Gastrocnemius medialis (tissue), 4 donors: ENCODE measurements at regions not wholly inside any gene's neighbourhood (a gene's known extent, or its start where the extent isn't known, plus 50 kb on each side); places are given as distances from the start of the nearest gene placed in this dataset.

Experiments
- ATAC-seq, 2 donors: fragments of 150-250 bp; one replicate each; pipeline ENCODE4 v1.9.1; 2016
- DNase-seq, 2 donors: peaks; one replicate each; pipeline ENCODE4 v3.0.0-alpha.2; 2019
- H3K27ac ChIP-seq, 4 donors: fragments of 200-600 bp; sonication (generic); 1 replicate in 1 of 4; 2 replicates in 3 of 4; pipeline ENCODE4 v1.5.1; 2016 to 2018; ENCODE audit warnings: mild to moderate bottlenecking in 2 of 4, moderate library complexity in 1 of 4
- H3K27me3 ChIP-seq, 3 donors: fragments of 200-600 bp; sonication (generic) in 2 of 3; 1 replicate in 1 of 3; 2 replicates in 2 of 3; pipeline versions ENCODE4 v1.5.1 to v1.6.0; 2016 to 2019; ENCODE audit warnings: mild to moderate bottlenecking in 1 of 3, moderate library complexity in 1 of 3
- H3K36me3 ChIP-seq, 2 donors: fragments of 200-600 bp; sonication (generic) in 1 of 2; one replicate each; pipeline ENCODE4 v1.5.1; 2017 to 2018
- H3K4me1 ChIP-seq, 2 donors: fragments of 200-600 bp; sonication (generic) in 1 of 2; one replicate each; pipeline ENCODE4 v1.5.1; 2016 to 2017; ENCODE audit warnings: mild to moderate bottlenecking in 2 of 2
- H3K4me3 ChIP-seq, 4 donors: fragments of 200-600 bp; sonication (generic) in 3 of 4; 1 replicate in 1 of 4; 2 replicates in 3 of 4; pipeline ENCODE4 v1.5.1; 2016 to 2019; ENCODE audit warnings: mild to moderate bottlenecking in 2 of 4
- H3K9me3 ChIP-seq, 3 donors: fragments of 200-600 bp; sonication (generic) in 2 of 3; 1 replicate in 1 of 3; 2 replicates in 2 of 3; pipeline ENCODE4 v1.5.1; 2016 to 2019
- POLR2A ChIP-seq, 2 donors: fragments of 450-650 bp; IDR thresholded peaks; one replicate each; pipeline ENCODE4 v1.6.1; 2017; ENCODE audit warnings: antibody characterized with exemption in 2 of 2, mild to moderate bottlenecking in 2 of 2, moderate library complexity in 2 of 2
- in situ Hi-C, 4 donors: fragments of 200-750 bp; cut with MboI; loops; one replicate each; pipeline versions ENCODE4 v1.15.0 to v1.8.0; 2017; ENCODE audit warnings: low sequenced_read_pairs in 4 of 4
- intact Hi-C: fragments of 100-400 bp; cut with DNase I; formaldehyde crosslinking; loops from one replicate; pipeline ENCODE4 v1.15.1; 2023; ENCODE audit warnings: low total_unique reads
- TF ChIP-seq, protein P1 (sequence below), 5 experiments: fragments of 450-650 bp in 3 of 5; fragments of 200-600 bp in 2 of 5; sonication (generic) in 2 of 5; IDR thresholded peaks in 4 of 5; conservative IDR thresholded peaks in 1 of 5; 1 replicate in 4 of 5; 2 replicates in 1 of 5; pipeline ENCODE4 v1.5.1; 2016 to 2019; ENCODE audit warnings: antibody characterized with exemption in 5 of 5, mild to moderate bottlenecking in 3 of 5, moderate library complexity in 3 of 5

GRCh38 chr18:29647700-29648099 lies 1394.8 kb downstream of the DSC3 start:
- no peak for ATAC-seq
- no peaks in the 10 kb centered on the region for H3K4me1 ChIP-seq
- TF ChIP-seq, protein P1, sequence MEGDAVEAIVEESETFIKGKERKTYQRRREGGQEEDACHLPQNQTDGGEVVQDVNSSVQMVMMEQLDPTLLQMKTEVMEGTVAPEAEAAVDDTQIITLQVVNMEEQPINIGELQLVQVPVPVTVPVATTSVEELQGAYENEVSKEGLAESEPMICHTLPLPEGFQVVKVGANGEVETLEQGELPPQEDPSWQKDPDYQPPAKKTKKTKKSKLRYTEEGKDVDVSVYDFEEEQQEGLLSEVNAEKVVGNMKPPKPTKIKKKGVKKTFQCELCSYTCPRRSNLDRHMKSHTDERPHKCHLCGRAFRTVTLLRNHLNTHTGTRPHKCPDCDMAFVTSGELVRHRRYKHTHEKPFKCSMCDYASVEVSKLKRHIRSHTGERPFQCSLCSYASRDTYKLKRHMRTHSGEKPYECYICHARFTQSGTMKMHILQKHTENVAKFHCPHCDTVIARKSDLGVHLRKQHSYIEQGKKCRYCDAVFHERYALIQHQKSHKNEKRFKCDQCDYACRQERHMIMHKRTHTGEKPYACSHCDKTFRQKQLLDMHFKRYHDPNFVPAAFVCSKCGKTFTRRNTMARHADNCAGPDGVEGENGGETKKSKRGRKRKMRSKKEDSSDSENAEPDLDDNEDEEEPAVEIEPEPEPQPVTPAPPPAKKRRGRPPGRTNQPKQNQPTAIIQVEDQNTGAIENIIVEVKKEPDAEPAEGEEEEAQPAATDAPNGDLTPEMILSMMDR (IDR thresholded peaks at IDR 0.05 in 4 of 5, conservative IDR thresholded peaks at IDR 0.05 in 1 of 5): no peak
- TF ChIP-seq POLR2A (IDR thresholded peaks at IDR 0.05): no peak
- intact Hi-C loops (no loop called here), in situ Hi-C loops (no loop called here)
- H3K27ac ChIP-seq: no peak overlapping the region
- no peak for DNase-seq
- no peaks in the 10 kb centered on the region for H3K27me3 ChIP-seq
- H3K9me3 ChIP-seq: no peaks in the 10 kb centered on the region
- H3K4me3 ChIP-seq: no peak overlapping the region
- H3K36me3 ChIP-seq: no peaks in the 10 kb centered on the region

GRCh38 chr18:29644276-29644675 lies 1398.3 kb downstream of the DSC3 start:
- Histone ChIP-seq H3K27ac (no peak overlapping the region), H3K4me1 (no peaks in the 10 kb centered on the region), H3K36me3 (no peaks in the 10 kb centered on the region), H3K9me3 (no peaks in the 10 kb centered on the region), H3K4me3 (no peak overlapping the region), H3K27me3 (no peaks in the 10 kb centered on the region)
- no peak for DNase-seq
- TF ChIP-seq, protein P1 (IDR thresholded peaks at IDR 0.05 in 4 of 5, conservative IDR thresholded peaks at IDR 0.05 in 1 of 5): no peak
- TF ChIP-seq POLR2A (IDR thresholded peaks at IDR 0.05): no peak
- intact Hi-C loops (no loop called here), in situ Hi-C loops (no loop called here)
- ATAC-seq: no peak

DNA sequence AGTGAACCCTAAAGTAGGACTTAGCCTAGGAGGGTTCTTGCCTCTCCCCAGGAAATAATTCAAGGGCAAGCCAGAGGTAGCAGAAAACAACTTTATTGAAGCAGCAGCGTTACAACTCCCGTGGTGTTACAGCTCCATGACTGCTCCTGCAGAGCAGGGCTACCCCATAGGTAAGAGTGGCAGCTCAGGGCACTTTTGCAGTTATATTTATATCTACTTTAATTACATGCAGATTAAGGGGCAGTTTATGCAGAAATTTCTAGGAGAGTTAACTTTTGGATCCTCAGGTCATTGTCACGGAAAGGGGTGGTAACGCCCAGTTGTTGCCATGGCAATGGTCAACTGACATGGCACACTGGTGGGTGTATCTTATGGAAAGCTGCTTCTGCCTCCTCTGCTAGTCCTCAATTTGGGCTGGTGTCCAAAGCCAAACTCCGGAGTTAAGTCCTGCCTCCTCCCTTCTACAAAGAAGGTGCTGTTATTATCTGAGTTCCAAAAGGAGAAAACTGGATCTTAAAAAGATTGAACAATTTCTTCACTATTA lies 1413.0 kb downstream of the DSC3 start:
- Histone ChIP-seq H3K9me3 (no peaks in the 10 kb centered on the region), H3K4me3 (no peak overlapping the region), H3K27ac (no peak overlapping the region), H3K36me3 (no peaks in the 10 kb centered on the region), H3K4me1 (no peaks in the 10 kb centered on the region), H3K27me3 (no peaks in the 10 kb centered on the region)
- intact Hi-C loops: no loop called here
- TF ChIP-seq, protein P1 (IDR thresholded peaks at IDR 0.05 in 4 of 5, conservative IDR thresholded peaks at IDR 0.05 in 1 of 5): no peak
- TF ChIP-seq POLR2A (IDR thresholded peaks at IDR 0.05): no peak
- ATAC-seq (no peak), DNase-seq (no peak)
- in situ Hi-C loops: no loop called here

DNA sequence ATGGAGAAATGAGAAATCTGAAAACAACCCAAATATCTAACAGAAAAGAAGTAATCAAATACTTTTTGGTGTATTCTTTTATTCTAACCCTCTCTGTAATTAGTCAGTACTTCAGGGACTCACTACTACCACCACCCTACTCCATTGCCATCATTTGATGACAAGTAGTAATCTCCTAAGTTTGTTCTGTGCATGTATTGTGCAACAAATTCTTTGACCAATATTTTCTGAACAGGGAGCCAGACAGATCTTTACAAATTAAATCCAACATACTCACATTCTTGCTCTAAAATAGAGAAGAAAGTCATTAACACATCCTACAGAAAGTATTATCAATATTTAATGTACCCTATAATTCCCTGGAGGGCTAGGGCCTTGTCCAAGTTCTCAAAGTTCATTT lies 1416.4 kb downstream of the DSC3 start:
- TF ChIP-seq, protein P1 (IDR thresholded peaks at IDR 0.05 in 4 of 5, conservative IDR thresholded peaks at IDR 0.05 in 1 of 5): no peak
- TF ChIP-seq POLR2A (IDR thresholded peaks at IDR 0.05): no peak
- ATAC-seq (no peak), DNase-seq (no peak)
- no peaks in the 10 kb centered on the region for H3K9me3 ChIP-seq
- no peaks in the 10 kb centered on the region for H3K4me1 ChIP-seq
- H3K36me3 ChIP-seq: no peaks in the 10 kb centered on the region
- no peak overlapping the region for H3K4me3 ChIP-seq
- in situ Hi-C loops (no loop called here), intact Hi-C loops (no loop called here)
- H3K27me3 ChIP-seq: no peaks in the 10 kb centered on the region
- no peak overlapping the region for H3K27ac ChIP-seq

GRCh38 chr18:29616867-29617266 lies 1425.7 kb downstream of the DSC3 start:
- no peaks in the 10 kb centered on the region for H3K27me3 ChIP-seq
- H3K9me3 ChIP-seq: no peaks in the 10 kb centered on the region
- ATAC-seq (no peak), DNase-seq (no peak)
- intact Hi-C loops (no loop called here), in situ Hi-C loops (no loop called here)
- H3K36me3 ChIP-seq: no peaks in the 10 kb centered on the region
- no peak overlapping the region for H3K4me3 ChIP-seq
- H3K27ac ChIP-seq: no peak overlapping the region
- TF ChIP-seq POLR2A (IDR thresholded peaks at IDR 0.05): no peak
- TF ChIP-seq, protein P1 (IDR thresholded peaks at IDR 0.05 in 4 of 5, conservative IDR thresholded peaks at IDR 0.05 in 1 of 5): no peak
- no peaks in the 10 kb centered on the region for H3K4me1 ChIP-seq
